Stromal cell of bone marrow (primary cell): ENCODE measurements at regions not wholly inside any gene's neighbourhood (a gene's known extent, or its start where the extent isn't known, plus 50 kb on each side); places are given as distances from the start of the nearest gene placed in this dataset.
"Not testable (repeated sequence)": the region's sequence is repeated elsewhere in the genome, so short reads cannot be mapped to it uniquely, and the experiment has no call there.

Experiments
- DNase-seq: peaks from one replicate; pipeline ENCODE4 v3.0.0-alpha.2; 2012; ENCODE audit warnings: low read depth

GRCh38 chr2:131584380-131584779 lies 56.7 kb downstream of the CCDC74A start:
- DNase-seq: no peak

- DNase-seq: no peak
Measured at GRCh38 chr2:131584940-131585339, 57.3 kb downstream of the CCDC74A start.

GRCh38 chr2:131588152-131588873 lies 60.6 kb downstream of the CCDC74A start:
- no peak for DNase-seq

GRCh38 chr2:131589126-131589525 lies 61.4 kb downstream of the CCDC74A start:
- DNase-seq: not testable (repeated sequence)

- no peak for DNase-seq
Measured at GRCh38 chr2:131590366-131590765, 62.7 kb downstream of the CCDC74A start.

- DNase-seq: no peak
Measured at GRCh38 chr2:131590896-131591295, 63.2 kb downstream of the CCDC74A start.

GRCh38 chr2:131596561-131596960 lies 68.9 kb downstream of the CCDC74A start:
- not testable (repeated sequence) for DNase-seq

- not testable (repeated sequence) for DNase-seq
Measured at GRCh38 chr2:131602444-131602843, 74.8 kb downstream of the CCDC74A start.

- DNase-seq: not testable (repeated sequence)
Measured at GRCh38 chr2:131604652-131605051, 77.0 kb downstream of the CCDC74A start.

GRCh38 chr2:131606366-131606765 lies 78.7 kb downstream of the CCDC74A start:
- DNase-seq: not testable (repeated sequence)

- not testable (repeated sequence) for DNase-seq
Measured at GRCh38 chr2:131607056-131607455, 79.4 kb downstream of the CCDC74A start.

GRCh38 chr2:131614539-131614938 lies 86.9 kb downstream of the CCDC74A start:
- DNase-seq: not testable (repeated sequence)

GRCh38 chr2:131618320-131618719 lies 90.6 kb downstream of the CCDC74A start:
- not testable (repeated sequence) for DNase-seq

- DNase-seq: not testable (repeated sequence)
Measured at GRCh38 chr2:131622874-131623273, 95.2 kb downstream of the CCDC74A start.

- not testable (repeated sequence) for DNase-seq
Measured at GRCh38 chr2:131626011-131626410, 98.3 kb downstream of the CCDC74A start.

- not testable (repeated sequence) for DNase-seq
Measured at GRCh38 chr2:131626565-131626964, 98.9 kb downstream of the CCDC74A start.

- DNase-seq: not testable (repeated sequence)
Measured at GRCh38 chr2:131627777-131628176, 100.1 kb downstream of the CCDC74A start.

- DNase-seq: not testable (repeated sequence)
Measured at GRCh38 chr2:131631648-131632047, 104.0 kb downstream of the CCDC74A start.

GRCh38 chr2:131633405-131633804 lies 105.7 kb downstream of the CCDC74A start:
- DNase-seq: not testable (repeated sequence)

- DNase-seq: not testable (repeated sequence)
Measured at GRCh38 chr2:131633827-131634695, 106.4 kb downstream of the CCDC74A start.

- DNase-seq: no peak
Measured at GRCh38 chr2:131635611-131636010, 107.9 kb downstream of the CCDC74A start.

- not testable (repeated sequence) for DNase-seq
Measured at GRCh38 chr2:131636704-131637308, 109.1 kb downstream of the CCDC74A start.
